Upper lobe of left lung (tissue), 6 donors: ENCODE measurements at regions not wholly inside any gene's neighbourhood (a gene's known extent, or its start where the extent isn't known, plus 50 kb on each side); places are given as distances from the start of the nearest gene placed in this dataset.

Source experiments
- ATAC-seq, 2 donors: fragments of 200-7000 bp; cut with Tn5 transposase; one replicate each; pipeline ENCODE4 v1.9.1; 2022; ENCODE audit warnings: mild to moderate bottlenecking in 2 of 2, moderate library complexity in 2 of 2; ENCODE audit not compliant: low FRiP score in 2 of 2
- DNase-seq, 2 donors: peaks; one replicate each; pipeline ENCODE4 v3.0.0-alpha.2; 2019 to 2020
- H3K27ac ChIP-seq, 4 donors: fragments of 200-600 bp; sonication (generic); one replicate each; pipeline ENCODE4 v1.5.1; 2016 to 2019
- H3K27me3 ChIP-seq, 4 donors: fragments of 200-600 bp; sonication (generic); one replicate each; pipeline ENCODE4 v1.5.1; 2017 to 2019
- H3K36me3 ChIP-seq, 4 donors: fragments of 200-600 bp; sonication (generic); one replicate each; pipeline ENCODE4 v1.5.1; 2016 to 2019
- H3K4me1 ChIP-seq, 4 donors: fragments of 200-600 bp; sonication (generic); one replicate each; pipeline ENCODE4 v1.5.1; 2018 to 2019
- H3K4me3 ChIP-seq, 4 donors: fragments of 200-600 bp; sonication (generic); one replicate each; pipeline ENCODE4 v1.5.1; 2017 to 2019; ENCODE audit warnings: mild to moderate bottlenecking in 2 of 4, moderate library complexity in 1 of 4
- H3K9me3 ChIP-seq, 4 donors: fragments of 200-600 bp; sonication (generic); one replicate each; pipeline ENCODE4 v1.5.1; 2018 to 2019
- EP300 ChIP-seq, 4 donors: sonication (generic); formaldehyde crosslinking; IDR thresholded peaks; one replicate each; pipeline ENCODE4 v1.5.1; 2017; ENCODE audit warnings: antibody characterized with exemption in 4 of 4, control low read depth in 2 of 4
- POLR2A ChIP-seq, 4 donors: fragments of 450-650 bp; IDR thresholded peaks; one replicate each; pipeline ENCODE4 v1.5.1; 2016 to 2017; ENCODE audit warnings: antibody characterized with exemption in 4 of 4, mild to moderate bottlenecking in 2 of 4
- POLR2AphosphoS5 ChIP-seq, 2 donors: sonication (generic); formaldehyde crosslinking; IDR thresholded peaks; one replicate each; pipeline ENCODE4 v1.5.1; 2017; ENCODE audit warnings: antibody characterized with exemption in 2 of 2
- WGBS, 2 donors: methylation state at CpG; one replicate each; pipeline ENCODE4 v1.1.5; 2017 to 2018; 5-methylcytosine and 5-hydroxymethylcytosine counted together
- TF ChIP-seq, protein P1 (sequence below), 6 experiments: fragments of 450-650 bp in 4 of 6; fragments of 200-600 bp in 2 of 6; sonication (generic) in 2 of 6; IDR thresholded peaks; one replicate each; pipeline ENCODE4 v1.5.1; 2016 to 2019; ENCODE audit warnings: antibody characterized with exemption in 6 of 6
- donor health status: DM: no; HTN: no; CAD: no; lungs with moderate emphysema.
- donor health status: DM: no; HTN: yes; CAD: no; lungs with severe emphysema.

DNA sequence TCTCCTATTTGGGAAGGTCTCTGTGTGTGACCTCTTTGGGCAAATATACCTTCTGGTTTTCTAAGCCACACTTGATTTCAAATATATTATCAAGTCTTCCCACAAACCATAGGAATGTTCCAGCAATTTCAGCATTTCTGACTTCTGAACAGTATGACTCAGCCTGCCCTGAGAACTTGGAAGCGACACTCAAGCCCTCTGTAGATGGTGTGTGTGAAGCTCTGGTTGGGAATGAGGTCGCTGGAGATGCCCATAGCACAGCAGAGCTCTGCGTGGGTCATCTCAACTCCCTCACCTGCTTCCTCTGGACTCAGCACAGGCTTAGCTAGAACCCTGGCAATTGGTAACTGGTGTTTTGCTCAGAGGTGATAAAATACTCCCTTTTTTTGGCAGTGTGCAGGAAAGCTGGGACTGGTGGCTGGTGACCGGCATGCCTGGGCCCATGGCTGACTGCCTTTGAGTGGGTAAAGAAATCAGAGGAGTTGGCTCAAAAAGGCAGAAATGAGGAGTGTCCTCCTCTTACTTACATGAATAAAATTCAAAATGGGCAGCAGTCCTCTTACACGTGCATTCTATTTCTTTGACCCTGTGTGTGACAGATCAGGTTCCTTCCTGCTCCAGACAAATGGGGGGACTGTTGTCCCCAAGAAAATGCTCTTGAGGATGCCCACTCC lies 87.5 kb upstream of the NRP1 start:
- H3K36me3 ChIP-seq, result no peaks in the 10 kb centered on the region
- H3K27me3 ChIP-seq, result no peaks in the 10 kb centered on the region
- ATAC-seq (peak in 1 of 2 donors; percentile 87), DNase-seq (peak in 1 of 2 donors; percentile 9)
- no peak overlapping the region for H3K27ac ChIP-seq
- H3K9me3 ChIP-seq, result no peaks in the 10 kb centered on the region
- peaks cover 0 to 3% (median 0%) of the 10 kb centered on the region in 4 donors for H3K4me1 ChIP-seq
- H3K4me3 ChIP-seq, result no peak overlapping the region
- TF ChIP-seq POLR2AphosphoS5 (IDR thresholded peaks at IDR 0.05), result no peak
- TF ChIP-seq POLR2A (IDR thresholded peaks at IDR 0.05), result no peak
- no peak for TF ChIP-seq EP300 (IDR thresholded peaks at IDR 0.05)
- TF ChIP-seq, protein P1, sequence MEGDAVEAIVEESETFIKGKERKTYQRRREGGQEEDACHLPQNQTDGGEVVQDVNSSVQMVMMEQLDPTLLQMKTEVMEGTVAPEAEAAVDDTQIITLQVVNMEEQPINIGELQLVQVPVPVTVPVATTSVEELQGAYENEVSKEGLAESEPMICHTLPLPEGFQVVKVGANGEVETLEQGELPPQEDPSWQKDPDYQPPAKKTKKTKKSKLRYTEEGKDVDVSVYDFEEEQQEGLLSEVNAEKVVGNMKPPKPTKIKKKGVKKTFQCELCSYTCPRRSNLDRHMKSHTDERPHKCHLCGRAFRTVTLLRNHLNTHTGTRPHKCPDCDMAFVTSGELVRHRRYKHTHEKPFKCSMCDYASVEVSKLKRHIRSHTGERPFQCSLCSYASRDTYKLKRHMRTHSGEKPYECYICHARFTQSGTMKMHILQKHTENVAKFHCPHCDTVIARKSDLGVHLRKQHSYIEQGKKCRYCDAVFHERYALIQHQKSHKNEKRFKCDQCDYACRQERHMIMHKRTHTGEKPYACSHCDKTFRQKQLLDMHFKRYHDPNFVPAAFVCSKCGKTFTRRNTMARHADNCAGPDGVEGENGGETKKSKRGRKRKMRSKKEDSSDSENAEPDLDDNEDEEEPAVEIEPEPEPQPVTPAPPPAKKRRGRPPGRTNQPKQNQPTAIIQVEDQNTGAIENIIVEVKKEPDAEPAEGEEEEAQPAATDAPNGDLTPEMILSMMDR (IDR thresholded peaks at IDR 0.05), result no peak
- 92% methylated on average over 4 to 5 of the region's 5 CpGs for WGBS, 2 donors

DNA sequence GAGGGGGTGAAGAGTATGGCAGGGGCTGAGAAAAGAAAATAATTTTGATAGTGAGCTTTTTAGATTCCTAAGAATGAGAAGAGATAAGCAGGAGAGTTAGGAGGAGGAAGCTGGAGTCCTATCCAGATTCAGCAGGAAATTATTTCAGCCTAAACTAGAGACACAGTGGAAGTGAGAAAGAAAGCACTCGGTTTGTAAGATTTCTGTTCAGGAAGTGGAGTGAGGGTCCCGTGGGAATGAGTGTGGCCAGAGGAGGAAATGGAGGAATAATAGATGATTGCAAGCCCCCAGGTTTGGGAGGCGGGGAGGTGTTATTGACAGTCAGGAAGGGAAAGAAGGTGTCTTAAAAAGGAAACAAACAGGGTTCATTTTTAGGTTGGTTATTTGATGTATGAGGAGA lies 84.8 kb upstream of the NRP1 start:
- Histone ChIP-seq H3K4me1 (peaks cover 0 to 3% (median 0%) of the 10 kb centered on the region in 4 donors), H3K9me3 (no peaks in the 10 kb centered on the region), H3K27me3 (no peaks in the 10 kb centered on the region), H3K4me3 (no peak overlapping the region), H3K27ac (no peak overlapping the region), H3K36me3 (no peaks in the 10 kb centered on the region)
- TF ChIP-seq, protein P1 (IDR thresholded peaks at IDR 0.05), result no peak
- TF ChIP-seq EP300 (IDR thresholded peaks at IDR 0.05), result no peak
- no peak for TF ChIP-seq POLR2A (IDR thresholded peaks at IDR 0.05)
- TF ChIP-seq POLR2AphosphoS5 (IDR thresholded peaks at IDR 0.05), result no peak
- no peak for DNase-seq
- WGBS, 2 donors, result 35 to 38% methylated on average over 3 of the region's 3 CpGs
- ATAC-seq, result no peak

DNA sequence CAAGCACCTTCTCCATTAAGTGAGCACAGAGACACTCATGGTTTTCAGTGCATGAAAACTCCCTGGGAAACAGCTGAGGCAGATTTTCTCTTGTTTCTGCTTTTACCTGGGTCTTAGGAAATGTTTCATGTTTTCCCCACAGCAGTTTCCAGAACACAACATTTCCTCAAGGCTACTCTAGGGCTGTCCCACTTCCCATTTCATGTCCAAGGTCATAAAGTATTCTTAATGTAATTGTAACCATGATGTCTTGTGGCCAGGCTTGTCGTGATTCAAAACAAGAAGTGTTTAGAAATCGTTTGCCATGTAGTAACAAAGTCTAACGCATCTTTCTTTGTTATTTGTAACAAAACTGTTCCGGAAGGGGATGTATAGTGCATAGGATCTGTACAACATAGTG lies 83.8 kb upstream of the NRP1 start:
- H3K4me1 ChIP-seq, result peaks cover 0 to 3% (median 2%) of the 10 kb centered on the region in 4 donors
- H3K9me3 ChIP-seq, result no peaks in the 10 kb centered on the region
- DNase-seq, result no peak
- no peak for ATAC-seq
- no peak for TF ChIP-seq POLR2AphosphoS5 (IDR thresholded peaks at IDR 0.05)
- no peak for TF ChIP-seq POLR2A (IDR thresholded peaks at IDR 0.05)
- no peak for TF ChIP-seq EP300 (IDR thresholded peaks at IDR 0.05)
- TF ChIP-seq, protein P1 (IDR thresholded peaks at IDR 0.05), result no peak
- no peaks in the 10 kb centered on the region for H3K27me3 ChIP-seq
- H3K27ac ChIP-seq, result no peak overlapping the region
- no peak overlapping the region for H3K4me3 ChIP-seq
- no peaks in the 10 kb centered on the region for H3K36me3 ChIP-seq
- WGBS, 2 donors, result 64 to 72% methylated on average over 4 of the region's 4 CpGs

DNA sequence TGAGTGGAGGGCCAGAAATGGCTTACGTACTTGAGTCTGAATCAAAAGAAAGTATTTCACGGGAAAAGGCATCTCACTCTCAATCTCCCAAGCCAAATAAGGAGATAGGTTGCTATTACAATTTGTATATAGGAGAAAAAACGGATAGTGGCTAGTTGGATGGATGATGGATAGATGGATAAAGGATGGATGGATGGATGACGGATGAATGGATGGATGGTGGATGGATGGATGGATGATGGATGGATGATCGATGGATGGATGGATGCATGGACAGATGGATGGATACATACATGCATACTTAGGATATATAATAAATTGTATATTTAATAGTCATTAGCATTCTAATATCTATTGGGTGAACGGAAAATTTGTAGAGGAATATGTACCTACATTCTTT lies 82.2 kb upstream of the NRP1 start:
- Histone ChIP-seq H3K36me3 (no peaks in the 10 kb centered on the region), H3K4me3 (no peak overlapping the region), H3K27me3 (no peaks in the 10 kb centered on the region), H3K4me1 (peaks cover 0 to 9% (median 0%) of the 10 kb centered on the region in 4 donors), H3K9me3 (no peaks in the 10 kb centered on the region), H3K27ac (no peak overlapping the region)
- TF ChIP-seq, protein P1 (IDR thresholded peaks at IDR 0.05), result no peak
- TF ChIP-seq POLR2A (IDR thresholded peaks at IDR 0.05) (no peak), EP300 (IDR thresholded peaks at IDR 0.05) (no peak), POLR2AphosphoS5 (IDR thresholded peaks at IDR 0.05) (no peak)
- WGBS, 2 donors, result 93 to 94% methylated on average over 6 of the region's 6 CpGs
- DNase-seq, result no peak
- ATAC-seq, result no peak

DNA sequence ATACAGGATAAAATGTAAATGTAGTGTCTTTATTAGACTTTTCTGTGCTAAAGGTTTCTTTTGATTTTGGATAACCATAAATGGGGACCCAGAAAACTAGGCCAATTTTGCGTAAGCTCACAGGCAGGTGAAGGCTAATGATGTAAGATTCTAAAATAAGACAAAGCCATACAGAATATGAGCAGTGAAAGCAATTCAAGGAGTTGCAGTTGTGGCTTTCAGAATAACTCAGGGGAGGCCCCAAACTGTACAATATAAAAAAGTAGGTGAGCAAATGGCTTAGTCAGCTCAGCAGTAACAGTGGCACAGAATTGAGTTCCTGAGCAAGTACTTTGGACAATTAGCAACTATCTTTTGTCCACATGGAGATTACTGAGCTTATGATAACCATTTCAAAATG lies 81.7 kb upstream of the NRP1 start:
- 87 to 94% methylated on average over 1 of the region's 1 CpG for WGBS, 2 donors
- DNase-seq (no peak), ATAC-seq (no peak)
- H3K27ac ChIP-seq, result no peak overlapping the region
- H3K4me1 ChIP-seq, result peaks cover 0 to 9% (median 0%) of the 10 kb centered on the region in 4 donors
- no peaks in the 10 kb centered on the region for H3K36me3 ChIP-seq
- no peaks in the 10 kb centered on the region for H3K27me3 ChIP-seq
- H3K9me3 ChIP-seq, result no peaks in the 10 kb centered on the region
- TF ChIP-seq EP300 (IDR thresholded peaks at IDR 0.05) (no peak), POLR2AphosphoS5 (IDR thresholded peaks at IDR 0.05) (no peak), POLR2A (IDR thresholded peaks at IDR 0.05) (no peak)
- TF ChIP-seq, protein P1 (IDR thresholded peaks at IDR 0.05), result no peak
- no peak overlapping the region for H3K4me3 ChIP-seq
